HG03442 (cell line): ENCODE measurements at regions not wholly inside any gene's neighbourhood (a gene's known extent, or its start where the extent isn't known, plus 50 kb on each side); places are given as distances from the start of the nearest gene placed in this dataset.

Experiments
- ATAC-seq: cut with Tn5 transposase; IDR thresholded peaks from one replicate; pipeline ENCODE4 v1.9.1; 2021; ENCODE audit warnings: mild to moderate bottlenecking, moderate library complexity; ENCODE audit not compliant: unreplicated experiment

DNA sequence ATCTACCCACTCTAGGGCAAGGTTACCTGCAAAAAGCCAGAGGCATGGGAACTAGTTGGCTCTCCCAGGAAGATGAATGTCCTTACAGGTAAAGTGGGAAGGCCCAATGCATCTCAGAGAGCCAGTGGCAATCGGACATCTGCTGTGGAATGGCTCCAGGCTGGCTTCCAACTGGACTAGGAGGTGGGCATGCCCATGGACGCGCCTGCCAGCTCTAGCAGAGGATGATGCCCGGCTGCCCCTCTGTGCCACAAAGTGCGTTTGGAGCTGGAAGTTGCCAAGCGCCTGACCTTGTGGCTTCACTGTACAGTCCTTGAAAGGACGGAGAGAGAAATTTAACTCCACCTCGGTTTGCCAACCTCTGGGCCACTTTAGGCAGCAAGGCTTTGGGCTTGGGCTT, 84.4 kb downstream of the NR2F2 start:
- ATAC-seq = no peak

GRCh38 chr15:96415513-96416217, 85.2 kb downstream of the NR2F2 start:
- ATAC-seq = no peak

DNA sequence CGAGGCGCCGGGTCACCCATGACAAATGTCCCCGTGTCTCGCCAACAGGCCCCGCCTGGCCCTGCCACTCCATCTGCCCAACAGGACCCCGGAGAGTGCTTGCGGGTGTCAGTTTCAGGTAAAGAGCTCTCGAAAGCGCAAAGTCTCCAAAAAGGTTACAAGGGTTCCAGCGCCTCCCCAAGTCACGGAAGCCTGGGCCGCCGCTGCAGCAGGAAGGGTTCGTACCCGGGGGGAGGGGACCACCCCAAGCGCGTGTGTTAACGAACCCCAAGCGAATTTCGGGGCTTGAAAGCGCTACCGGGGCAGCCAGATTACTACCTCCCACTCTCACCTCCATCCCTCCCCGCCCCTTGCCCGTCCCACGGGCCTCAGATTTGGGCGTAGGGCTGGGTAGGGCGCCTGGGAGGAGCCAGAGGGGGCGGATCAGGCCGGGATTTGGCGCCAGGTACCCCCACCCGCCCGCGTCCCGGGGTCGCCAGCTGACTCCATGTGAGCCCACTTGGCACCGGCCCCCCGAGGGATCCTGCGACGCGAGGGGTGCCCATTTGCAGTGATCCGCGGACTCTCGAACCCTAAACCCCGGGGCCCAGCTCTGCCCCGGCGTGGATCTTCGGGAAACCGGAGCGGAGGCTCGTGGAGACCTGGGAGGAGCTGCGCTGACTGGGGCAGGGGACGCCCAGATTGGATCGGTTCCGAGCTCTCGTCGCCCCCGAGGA, 85.9 kb downstream of the NR2F2 start:
- no peak for ATAC-seq

DNA sequence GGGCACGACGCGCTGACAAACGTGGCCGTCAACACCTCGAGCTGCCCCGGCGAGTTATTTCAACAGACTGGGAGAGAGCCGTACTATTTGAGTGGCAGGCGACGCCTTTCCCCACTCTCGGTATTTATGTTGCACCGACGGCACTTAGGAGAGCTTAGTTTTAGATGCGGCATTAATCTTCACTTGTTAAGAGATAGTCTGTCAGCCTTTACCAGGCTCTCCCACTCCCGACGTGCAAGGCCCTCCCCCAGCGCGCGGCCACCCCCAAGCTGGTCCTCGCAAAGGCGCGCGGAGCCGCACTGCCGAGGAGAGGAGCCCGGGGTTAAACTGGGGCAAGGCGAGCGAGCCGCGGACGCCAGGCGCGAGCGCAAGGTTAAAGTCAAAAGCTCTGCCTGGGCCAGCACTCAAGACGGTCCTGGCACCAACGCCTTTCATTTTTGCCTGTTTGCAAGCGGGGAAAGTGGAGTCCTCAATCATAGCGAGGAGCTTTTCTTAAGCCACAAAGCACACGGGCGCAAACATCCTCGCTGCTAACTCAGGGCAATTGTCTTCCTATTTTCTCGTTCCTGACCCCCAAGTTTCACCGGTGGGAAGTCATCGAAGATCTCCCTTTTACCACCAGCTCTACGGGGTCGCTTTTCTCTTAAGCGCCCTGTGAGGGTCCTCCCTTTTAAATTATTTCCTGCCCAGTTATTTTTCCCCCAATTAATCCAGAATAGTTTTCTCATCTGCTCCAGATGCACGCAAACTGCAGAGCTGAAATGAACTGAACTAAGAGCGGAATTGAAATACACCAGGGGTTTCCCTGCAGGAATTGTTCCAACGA, 86.6 kb downstream of the NR2F2 start:
- ATAC-seq = no peak

- no peak for ATAC-seq
Measured at GRCh38 chr15:96417760-96418130, 87.2 kb downstream of the NR2F2 start.

DNA sequence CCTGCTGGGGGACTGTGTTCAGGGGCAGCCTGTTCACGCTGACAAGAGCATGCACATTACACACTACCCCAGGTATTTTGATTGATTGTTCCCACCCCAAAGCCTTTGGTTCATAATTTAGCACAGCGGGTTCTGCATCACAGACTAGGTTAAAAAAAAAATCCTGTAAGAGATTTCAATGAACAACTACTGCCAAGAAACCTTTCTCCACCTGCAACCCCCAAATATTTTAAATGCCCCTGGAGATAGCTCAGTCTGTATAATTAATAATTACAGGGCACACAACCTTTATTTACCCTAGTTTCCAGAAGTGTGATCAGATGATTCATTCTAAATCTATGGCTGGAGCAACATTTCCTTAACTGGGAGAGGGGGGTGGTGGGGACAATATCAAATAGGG, 87.6 kb downstream of the NR2F2 start:
- ATAC-seq = no peak

DNA sequence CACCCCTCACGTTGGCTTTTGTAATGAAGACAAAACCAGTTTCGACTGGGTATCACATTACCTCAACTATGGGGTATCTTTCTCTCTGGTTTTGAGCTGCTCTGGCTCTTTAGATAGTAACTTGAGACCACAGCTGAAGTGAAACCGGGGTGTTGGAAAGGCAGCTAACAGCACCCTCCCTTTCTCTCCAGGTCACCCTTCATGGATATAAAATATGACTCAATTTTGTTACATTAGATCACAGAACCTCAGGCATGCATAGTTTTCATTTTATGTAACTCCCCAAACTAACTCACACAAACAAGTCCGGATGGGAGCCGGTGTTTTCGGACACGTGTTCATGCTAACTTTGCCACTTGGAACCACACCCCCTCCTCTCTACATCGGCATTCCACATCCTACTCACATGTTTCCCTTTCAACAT, 90.7 kb downstream of the NR2F2 start:
- no peak for ATAC-seq

DNA sequence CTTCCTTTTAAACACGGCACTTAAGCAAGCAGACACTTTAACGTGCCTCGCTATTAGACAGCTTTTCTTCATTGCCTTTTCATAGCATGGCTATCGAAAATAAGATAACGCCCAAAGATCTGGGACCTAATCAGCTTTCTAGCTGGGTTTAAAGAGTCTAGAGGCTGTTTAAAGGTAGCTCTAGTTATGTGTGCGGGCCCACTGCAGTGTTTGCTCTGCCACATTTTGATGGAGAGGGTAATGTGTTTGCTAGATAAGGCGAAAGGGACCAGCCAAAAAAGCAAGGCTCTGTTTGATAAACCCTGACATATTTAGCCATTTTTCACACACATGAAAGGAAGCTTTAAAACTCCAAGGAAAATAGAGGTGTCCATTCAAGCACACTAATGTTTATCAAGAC, 91.6 kb downstream of the NR2F2 start:
- no peak for ATAC-seq

GRCh38 chr15:96424674-96425073, 94.2 kb downstream of the NR2F2 start:
- no peak for ATAC-seq

GRCh38 chr15:96428742-96429141, 98.2 kb downstream of the NR2F2 start:
- ATAC-seq = no peak

GRCh38 chr15:96431786-96432185, 101.3 kb downstream of the NR2F2 start:
- no peak for ATAC-seq

GRCh38 chr15:96435022-96435421, 104.5 kb downstream of the NR2F2 start:
- no peak for ATAC-seq

- no peak for ATAC-seq
Measured at GRCh38 chr15:96435841-96436240, 105.3 kb downstream of the NR2F2 start.

DNA sequence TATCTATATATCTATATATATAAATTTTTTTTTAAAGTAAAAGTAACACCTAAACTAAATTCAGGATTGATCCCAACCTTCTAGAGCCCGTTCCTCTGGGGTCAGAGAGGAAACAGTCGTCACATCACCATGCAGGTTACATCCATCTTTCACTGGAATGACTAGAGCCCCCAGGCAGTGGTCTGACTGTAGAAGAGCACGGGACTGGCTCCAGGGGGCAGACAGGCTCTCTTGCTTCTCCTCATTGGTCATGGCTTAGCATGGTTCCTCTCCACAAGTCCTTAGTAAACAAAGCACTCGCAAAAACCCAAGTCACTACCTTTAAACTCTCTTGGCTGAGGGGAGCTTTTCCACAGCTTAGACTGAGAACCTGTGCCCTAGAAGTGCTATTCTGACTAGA, 110.5 kb downstream of the NR2F2 start:
- ATAC-seq = no peak

DNA sequence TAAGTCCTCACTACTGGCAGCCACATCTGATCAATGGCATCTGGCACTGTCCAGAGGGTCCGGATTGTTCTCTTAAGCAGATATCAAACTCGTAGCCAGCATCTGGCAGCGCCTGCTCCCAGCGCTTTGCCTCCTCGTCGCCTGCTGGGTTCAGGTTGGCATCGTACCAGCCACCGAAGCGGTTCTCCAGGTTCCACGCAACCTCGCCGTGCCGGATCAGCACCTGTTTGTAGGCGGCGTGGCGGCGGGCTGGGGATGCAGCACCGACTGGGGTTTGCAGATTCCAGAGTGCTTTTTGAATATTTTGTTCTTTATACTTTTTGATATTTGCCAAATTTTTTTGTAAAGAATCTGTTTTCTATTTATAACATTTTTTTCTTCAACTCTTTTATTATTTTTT, 111.6 kb downstream of the NR2F2 start:
- no peak for ATAC-seq

GRCh38 chr15:96444865-96445264, 114.4 kb downstream of the NR2F2 start:
- ATAC-seq = no peak

- ATAC-seq = no peak
Measured at GRCh38 chr15:96448923-96449322, 118.4 kb downstream of the NR2F2 start.

GRCh38 chr15:96457841-96458240, 127.3 kb downstream of the NR2F2 start:
- no peak for ATAC-seq

DNA sequence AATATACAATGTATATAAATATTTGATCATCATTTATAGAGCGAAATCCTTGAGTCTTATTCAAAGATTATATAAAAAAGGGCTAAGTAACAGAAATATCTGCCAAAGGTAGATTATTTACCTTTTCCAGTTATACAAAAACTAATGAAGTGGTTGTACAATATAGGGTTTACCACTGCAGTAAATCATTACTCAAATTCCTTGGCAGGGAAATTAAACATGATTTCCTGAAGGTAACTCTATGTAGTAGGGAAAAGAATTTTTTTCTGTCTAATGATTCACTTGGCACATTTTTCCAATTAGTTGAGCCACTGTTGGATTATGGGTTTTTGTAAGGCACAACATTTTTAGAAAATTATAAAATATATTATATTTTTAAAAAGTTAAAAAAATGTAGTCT, 129.6 kb downstream of the NR2F2 start:
- no peak for ATAC-seq

- ATAC-seq = no peak
Measured at GRCh38 chr15:96462768-96463750, 132.6 kb downstream of the NR2F2 start.
